OCI-LY7 (cell line): ENCODE measurements at regions not wholly inside any gene's neighbourhood (a gene's known extent, or its start where the extent isn't known, plus 50 kb on each side); places are given as distances from the start of the nearest gene placed in this dataset.

Source experiments
- CTCF ChIP-seq: fragments of 200-600 bp; sonication (generic); conservative IDR thresholded peaks from 2 replicates; pipeline ENCODE4 v1.5.1; 2014; ENCODE audit warnings: mild to moderate bottlenecking, antibody characterized with exemption, low read length, moderate library complexity, mixed read lengths
- EZH2phosphoT487 ChIP-seq: fragments of 200-600 bp; sonication (generic); IDR thresholded peaks from 2 replicates; pipeline ENCODE4 v1.6.1; 2018; ENCODE audit warnings: low read depth, borderline replicate concordance, mild to moderate bottlenecking, mixed run types, antibody characterized with exemption, low read length, moderate library complexity, mixed read lengths

- TF ChIP-seq CTCF (no peak), EZH2phosphoT487 (no peak)
Observed at GRCh38 chr3:144480416-144480919, 508.8 kb downstream of the DIPK2A start.
